ENCODE measurements at regions not wholly inside any gene's neighbourhood (a gene's known extent, or its start where the extent isn't known, plus 50 kb on each side); places are given as distances from the start of the nearest gene placed in this dataset.

- Histone ChIP-seq H3K36me3 (no peaks in the 10 kb centered on the region), H3K27ac (no peak overlapping the region), H3K4me1 (peaks cover 0 to 4% (median 0%) of the 10 kb centered on the region in 6 donors), H3K27me3 (replicated peaks in 1 of 7) (no peaks in the 10 kb centered on the region), H3K9me3 (no peaks in the 10 kb centered on the region), H3K4me3 (no peak overlapping the region)
- WGBS, 5 donors, result 74 to 83% (median 78%) methylated on average over 2 of the region's 2 CpGs
- DNase-seq, result no peak
- TF ChIP-seq POLR2AphosphoS5 (IDR thresholded peaks at IDR 0.05) (no peak), CTCF (IDR thresholded peaks at IDR 0.05 in 8 of 11, conservative IDR thresholded peaks at IDR 0.05 in 3 of 11) (no peak), POLR2A (IDR thresholded peaks at IDR 0.05) (no peak)
- intact Hi-C loops (cut with DNase I; ENCODE audit: low total_unique reads), result no loop called here
Measured at GRCh38 chr14:36402867-36403266, 82.4 kb upstream of the MBIP start.

GRCh38 chr14:36398463-36399291, 78.2 kb upstream of the MBIP start:
- Histone ChIP-seq H3K27me3 (replicated peaks in 1 of 7) (no peaks in the 10 kb centered on the region), H3K4me3 (no peak overlapping the region), H3K9me3 (peaks cover 0 to 11% (median 0%) of the 10 kb centered on the region in 8 donors), H3K4me1 (peaks cover 0 to 4% (median 0%) of the 10 kb centered on the region in 6 donors), H3K36me3 (no peaks in the 10 kb centered on the region), H3K27ac (no peak overlapping the region)
- 81 to 87% (median 83%) methylated on average over 5 of the region's 5 CpGs for WGBS, 5 donors
- no peak for DNase-seq
- TF ChIP-seq POLR2A (IDR thresholded peaks at IDR 0.05), result no peak
- TF ChIP-seq CTCF (IDR thresholded peaks at IDR 0.05 in 8 of 11, conservative IDR thresholded peaks at IDR 0.05 in 3 of 11), result no peak
- TF ChIP-seq POLR2AphosphoS5 (IDR thresholded peaks at IDR 0.05), result no peak
- intact Hi-C loops (cut with DNase I; ENCODE audit: low total_unique reads), result no loop called here

GRCh38 chr14:36397357-36397756, 76.9 kb upstream of the MBIP start:
- H3K9me3 ChIP-seq, result peaks cover 0 to 11% (median 0%) of the 10 kb centered on the region in 8 donors
- H3K27me3 ChIP-seq (replicated peaks in 1 of 7), result no peaks in the 10 kb centered on the region
- H3K36me3 ChIP-seq, result no peaks in the 10 kb centered on the region
- no peak overlapping the region for H3K4me3 ChIP-seq
- intact Hi-C loops (cut with DNase I; ENCODE audit: low total_unique reads), result no loop called here
- peaks cover 0 to 4% (median 0%) of the 10 kb centered on the region in 6 donors for H3K4me1 ChIP-seq
- no peak for TF ChIP-seq POLR2A (IDR thresholded peaks at IDR 0.05)
- TF ChIP-seq POLR2AphosphoS5 (IDR thresholded peaks at IDR 0.05), result no peak
- no peak for TF ChIP-seq CTCF (IDR thresholded peaks at IDR 0.05 in 8 of 11, conservative IDR thresholded peaks at IDR 0.05 in 3 of 11)
- no peak overlapping the region for H3K27ac ChIP-seq
- DNase-seq, result no peak

- no peak overlapping the region for H3K27ac ChIP-seq
Measured at GRCh38 chr14:36396798-36397197, 76.4 kb upstream of the MBIP start.

More at GRCh38 chr14:36396798-36397197, 76.4 kb upstream of the MBIP start:
- DNase-seq, result no peak
- Histone ChIP-seq H3K27me3 (replicated peaks in 1 of 7) (no peaks in the 10 kb centered on the region), H3K36me3 (no peaks in the 10 kb centered on the region), H3K4me1 (no peaks in the 10 kb centered on the region), H3K4me3 (no peak overlapping the region), H3K9me3 (peaks cover 0 to 11% (median 0%) of the 10 kb centered on the region in 8 donors)
- intact Hi-C loops (cut with DNase I; ENCODE audit: low total_unique reads), result no loop called here
- TF ChIP-seq POLR2A (IDR thresholded peaks at IDR 0.05) (no peak), CTCF (IDR thresholded peaks at IDR 0.05 in 8 of 11, conservative IDR thresholded peaks at IDR 0.05 in 3 of 11) (no peak), POLR2AphosphoS5 (IDR thresholded peaks at IDR 0.05) (no peak)

Data from spleen (tissue), 11 donors.